ENCODE measurements at regions not wholly inside any gene's neighbourhood (a gene's known extent, or its start where the extent isn't known, plus 50 kb on each side); places are given as distances from the start of the nearest gene placed in this dataset.
"Not testable (repeated sequence)": the region's sequence is repeated elsewhere in the genome, so short reads cannot be mapped to it uniquely, and the experiment has no call there.

DNA sequence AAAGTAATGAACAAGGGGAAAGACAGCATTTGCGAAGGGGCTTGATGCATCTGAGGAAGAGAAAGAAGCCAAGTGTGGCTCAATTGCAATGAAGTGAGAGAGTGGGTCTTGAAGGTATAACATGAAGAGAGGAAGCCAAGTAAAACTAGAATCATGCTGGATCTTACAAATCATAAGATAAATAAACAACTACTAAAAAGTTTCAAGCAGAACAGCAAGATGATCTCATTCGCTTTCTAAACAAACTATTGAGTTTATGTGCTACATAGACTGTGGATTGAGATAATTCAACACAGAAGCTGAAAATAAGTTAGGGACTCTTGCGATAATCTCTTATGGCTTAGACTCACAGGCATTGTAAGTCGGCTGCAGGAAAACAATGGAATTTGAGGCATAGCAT lies 1310.5 kb upstream of the NRXN1 start:
- TF ChIP-seq, protein P1, sequence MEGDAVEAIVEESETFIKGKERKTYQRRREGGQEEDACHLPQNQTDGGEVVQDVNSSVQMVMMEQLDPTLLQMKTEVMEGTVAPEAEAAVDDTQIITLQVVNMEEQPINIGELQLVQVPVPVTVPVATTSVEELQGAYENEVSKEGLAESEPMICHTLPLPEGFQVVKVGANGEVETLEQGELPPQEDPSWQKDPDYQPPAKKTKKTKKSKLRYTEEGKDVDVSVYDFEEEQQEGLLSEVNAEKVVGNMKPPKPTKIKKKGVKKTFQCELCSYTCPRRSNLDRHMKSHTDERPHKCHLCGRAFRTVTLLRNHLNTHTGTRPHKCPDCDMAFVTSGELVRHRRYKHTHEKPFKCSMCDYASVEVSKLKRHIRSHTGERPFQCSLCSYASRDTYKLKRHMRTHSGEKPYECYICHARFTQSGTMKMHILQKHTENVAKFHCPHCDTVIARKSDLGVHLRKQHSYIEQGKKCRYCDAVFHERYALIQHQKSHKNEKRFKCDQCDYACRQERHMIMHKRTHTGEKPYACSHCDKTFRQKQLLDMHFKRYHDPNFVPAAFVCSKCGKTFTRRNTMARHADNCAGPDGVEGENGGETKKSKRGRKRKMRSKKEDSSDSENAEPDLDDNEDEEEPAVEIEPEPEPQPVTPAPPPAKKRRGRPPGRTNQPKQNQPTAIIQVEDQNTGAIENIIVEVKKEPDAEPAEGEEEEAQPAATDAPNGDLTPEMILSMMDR (IDR thresholded peaks at IDR 0.05; ENCODE audit: borderline replicate concordance, control extremely low read depth, extremely low read depth, insufficient read depth, missing control alignments) = no peak
- in situ Hi-C loops (cut with MboI; ENCODE audit: low sequenced_read_pairs, unreplicated experiment) = no loop called here
- no peak for DNase-seq (ENCODE audit: low spot score)

DNA sequence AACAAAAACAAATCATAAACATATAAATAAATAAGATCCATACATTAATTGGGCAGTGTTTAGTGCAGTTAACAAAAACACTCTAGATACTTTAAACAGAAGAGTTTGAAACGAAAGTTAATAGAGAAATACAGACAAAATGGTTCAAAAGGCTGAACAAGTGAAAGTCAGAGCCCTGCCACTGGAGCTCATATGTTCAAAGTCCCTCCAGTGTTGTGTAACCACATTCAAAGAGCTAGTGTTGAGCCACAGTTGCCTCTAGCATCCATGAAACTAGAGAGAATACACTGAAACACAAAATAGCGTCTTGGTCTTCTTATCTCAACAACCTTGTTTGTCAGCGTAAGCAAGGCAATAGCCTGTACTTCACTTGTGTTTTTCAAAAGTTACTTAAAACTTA lies 1309.8 kb upstream of the NRXN1 start:
- no peak for DNase-seq (ENCODE audit: low spot score)
- in situ Hi-C loops (cut with MboI; ENCODE audit: low sequenced_read_pairs, unreplicated experiment) = no loop called here
- TF ChIP-seq, protein P1 (IDR thresholded peaks at IDR 0.05; ENCODE audit: borderline replicate concordance, control extremely low read depth, extremely low read depth, insufficient read depth, missing control alignments) = no peak

DNA sequence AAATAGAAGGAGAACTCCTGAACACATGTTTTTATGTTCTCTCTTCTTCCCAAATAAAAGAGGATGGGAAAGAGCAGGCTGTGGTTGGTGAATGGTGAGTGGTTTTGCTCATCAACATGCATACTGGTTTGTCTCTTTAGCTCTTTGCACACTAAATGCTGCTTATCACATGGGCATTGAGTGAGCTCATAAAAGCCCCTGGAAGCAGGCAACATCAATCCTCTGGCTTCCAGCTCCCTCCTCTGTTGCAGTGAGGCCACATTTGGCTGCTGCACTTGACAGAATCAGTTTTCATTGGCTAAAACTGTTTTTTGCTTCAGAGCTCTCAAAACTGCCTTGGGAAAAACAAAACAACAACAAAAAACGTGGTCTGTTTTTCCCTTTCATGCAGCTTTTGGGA lies 1308.2 kb upstream of the NRXN1 start:
- in situ Hi-C loops (cut with MboI; ENCODE audit: low sequenced_read_pairs, unreplicated experiment) = no loop called here
- no peak for DNase-seq (ENCODE audit: low spot score)
- TF ChIP-seq, protein P1 (IDR thresholded peaks at IDR 0.05; ENCODE audit: borderline replicate concordance, control extremely low read depth, extremely low read depth, insufficient read depth, missing control alignments) = no peak

DNA sequence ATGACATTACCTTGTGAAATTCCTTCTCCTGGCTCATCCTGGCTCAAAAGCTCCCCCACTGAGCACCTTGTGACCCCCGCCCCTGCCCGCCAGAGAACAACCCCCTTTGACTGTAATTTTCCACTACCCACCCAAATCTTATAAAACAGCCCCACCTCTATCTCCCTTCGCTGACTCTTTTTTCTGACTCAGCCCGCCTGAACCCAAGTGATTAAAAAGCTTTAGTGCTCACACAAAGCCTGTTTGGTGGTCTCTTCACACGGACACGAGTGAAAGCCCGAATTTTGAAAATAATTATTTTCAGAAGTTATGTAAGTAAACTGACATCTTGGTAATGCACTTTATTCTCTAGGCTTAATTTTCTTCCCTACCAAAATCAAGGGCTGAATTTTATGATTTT lies 1305.9 kb upstream of the NRXN1 start:
- DNase-seq (ENCODE audit: low spot score); in situ Hi-C loops (cut with MboI; ENCODE audit: low sequenced_read_pairs, unreplicated experiment): not testable (repeated sequence)

DNA sequence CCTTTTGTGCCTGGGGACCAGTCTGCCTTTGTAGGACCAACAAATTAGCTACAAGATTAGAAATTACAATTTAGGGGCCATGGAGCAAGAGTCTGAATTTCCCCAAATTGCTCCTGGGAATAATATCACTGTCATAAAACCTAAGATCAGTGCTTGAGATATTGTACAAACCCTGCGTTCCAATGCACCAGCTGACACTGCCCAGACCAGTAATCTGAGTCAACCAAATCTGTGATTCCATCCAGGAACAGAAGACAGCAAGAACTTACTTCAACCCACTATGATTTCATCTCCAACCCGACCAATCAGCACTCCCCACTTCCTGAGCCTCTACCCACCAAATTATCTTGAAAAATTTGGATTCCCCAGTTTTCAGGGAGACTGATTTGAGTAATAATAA lies 1305.0 kb upstream of the NRXN1 start:
- in situ Hi-C loops (cut with MboI; ENCODE audit: low sequenced_read_pairs, unreplicated experiment) = no loop called here
- DNase-seq (ENCODE audit: low spot score) = no peak
- TF ChIP-seq, protein P1 (IDR thresholded peaks at IDR 0.05; ENCODE audit: borderline replicate concordance, control extremely low read depth, extremely low read depth, insufficient read depth, missing control alignments) = no peak

DNA sequence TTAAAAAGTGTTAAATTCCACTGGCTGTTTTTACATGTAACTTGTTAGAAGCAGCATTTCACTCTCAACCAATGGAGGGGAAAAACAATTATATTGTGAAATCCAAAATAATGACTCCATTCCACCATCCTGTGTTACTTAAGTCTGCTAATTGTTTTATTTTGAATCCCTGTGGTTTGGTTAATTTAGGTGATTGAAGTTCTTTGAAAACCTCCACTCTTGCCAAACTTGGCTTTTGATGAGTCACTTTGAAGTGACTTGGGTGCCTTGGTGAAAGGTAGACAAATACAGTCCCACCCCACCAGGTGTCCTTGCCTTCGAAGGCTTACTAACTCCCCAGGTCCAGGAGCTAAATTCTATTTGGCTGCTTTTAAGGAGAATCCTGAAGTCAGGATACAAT lies 1303.8 kb upstream of the NRXN1 start:
- TF ChIP-seq, protein P1 (IDR thresholded peaks at IDR 0.05; ENCODE audit: borderline replicate concordance, control extremely low read depth, extremely low read depth, insufficient read depth, missing control alignments) = no peak
- DNase-seq (ENCODE audit: low spot score) = no peak

DNA sequence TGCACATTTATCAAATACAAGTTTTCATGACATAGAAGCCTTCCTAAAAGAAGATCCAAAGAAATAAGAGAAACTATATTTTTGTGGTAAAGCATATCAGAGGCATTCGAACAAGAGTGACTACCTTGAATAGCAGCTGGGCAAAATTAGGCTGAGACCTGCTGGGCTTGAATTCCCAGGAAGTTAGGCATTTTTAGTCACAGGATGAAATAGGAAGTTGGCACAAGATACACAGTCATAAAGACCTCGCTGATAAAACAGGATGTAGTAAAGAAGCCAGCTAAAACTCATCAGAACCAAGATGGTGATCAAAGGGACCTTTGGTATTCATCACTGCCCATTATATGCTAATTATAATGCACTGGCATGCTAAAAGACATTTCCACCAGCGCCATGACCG lies 1302.3 kb upstream of the NRXN1 start:
- no peak for DNase-seq (ENCODE audit: low spot score)
- TF ChIP-seq, protein P1 (IDR thresholded peaks at IDR 0.05; ENCODE audit: borderline replicate concordance, control extremely low read depth, extremely low read depth, insufficient read depth, missing control alignments) = no peak
- in situ Hi-C loops (cut with MboI; ENCODE audit: low sequenced_read_pairs, unreplicated experiment) = no loop called here

More for the DNA sequence above, 1303.8 kb upstream of the NRXN1 start:
- in situ Hi-C loops (cut with MboI; ENCODE audit: low sequenced_read_pairs, unreplicated experiment) = no loop called here
